Thyroid gland (tissue), 4 donors: ENCODE measurements at regions not wholly inside any gene's neighbourhood (a gene's known extent, or its start where the extent isn't known, plus 50 kb on each side); places are given as distances from the start of the nearest gene placed in this dataset.

Source experiments
- DNase-seq, 2 donors: peaks; one replicate each; pipeline ENCODE4 v3.0.0-alpha.2; 2019
- H3K27ac ChIP-seq, 3 donors: fragments of 200-600 bp; sonication (generic); 1 replicate in 2 of 3; 2 replicates in 1 of 3; pipeline ENCODE4 v1.5.1; 2016 to 2019; ENCODE audit warnings: mild to moderate bottlenecking in 1 of 3, moderate library complexity in 1 of 3
- H3K27me3 ChIP-seq: fragments of 200-600 bp; sonication (generic); one replicate; pipeline ENCODE4 v1.5.1; 2019
- H3K36me3 ChIP-seq, 2 donors: fragments of 200-600 bp; sonication (generic); one replicate each; pipeline ENCODE4 v1.5.1; 2016 to 2019
- H3K4me1 ChIP-seq, 2 donors: fragments of 200-600 bp; sonication (generic); one replicate each; pipeline ENCODE4 v1.5.1; 2017 to 2019
- H3K4me3 ChIP-seq, 3 donors: fragments of 200-600 bp; sonication (generic); replicated peaks in 1 of 3; 1 replicate in 2 of 3; 2 replicates in 1 of 3; pipeline ENCODE4 v1.5.1; 2016; ENCODE audit warnings: mild to moderate bottlenecking in 1 of 3
- H3K9me3 ChIP-seq: fragments of 200-600 bp; sonication (generic); one replicate; pipeline ENCODE4 v1.5.1; 2017
- CTCF ChIP-seq, 6 experiments: fragments of 200-600 bp in 3 of 6; fragments of 450-650 bp in 3 of 6; sonication (generic) in 3 of 6; IDR thresholded peaks; one replicate each; pipeline ENCODE4 v1.5.1; 2016 to 2019; ENCODE audit warnings: antibody characterized with exemption in 6 of 6, mild to moderate bottlenecking in 2 of 6, inconsistent platforms in 1 of 6, moderate library complexity in 1 of 6
- POLR2A ChIP-seq, 2 donors: fragments of 450-650 bp; IDR thresholded peaks; one replicate each; pipeline ENCODE4 v1.6.1; 2017; ENCODE audit warnings: antibody characterized with exemption in 2 of 2, mild to moderate bottlenecking in 2 of 2, moderate library complexity in 1 of 2
- WGBS, 2 donors: methylation state at CpG; one replicate each; pipeline ENCODE4 v1.1.5; 2017; 5-methylcytosine and 5-hydroxymethylcytosine counted together
- intact Hi-C: fragments of 100-400 bp; cut with DNase I; formaldehyde crosslinking; loops from one replicate; pipeline ENCODE4 v1.15.1; 2023

DNA sequence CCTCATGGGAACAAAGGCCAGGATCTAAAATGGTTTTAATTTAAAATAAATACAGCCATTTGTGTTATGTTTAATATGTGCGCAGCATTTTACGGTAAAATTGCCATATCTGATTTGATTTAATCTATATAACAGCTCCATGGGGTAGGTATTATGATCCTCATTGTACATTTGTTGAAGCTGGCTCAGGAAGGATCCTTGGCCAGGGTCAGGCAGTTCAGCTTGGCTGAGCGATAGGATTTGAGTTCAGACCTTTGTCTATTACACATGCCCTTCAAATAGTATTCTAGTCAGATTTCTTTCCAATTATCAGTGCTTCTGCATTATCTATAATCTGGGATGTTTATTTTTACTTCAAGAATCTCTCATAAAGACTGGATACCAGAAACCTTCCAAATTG is 950.4 kb upstream of the EEF2KMT start:
- no peak for DNase-seq
- intact Hi-C loops, result no loop called here
- no peaks in the 10 kb centered on the region for H3K27me3 ChIP-seq
- 90 to 92% methylated on average over 3 of the region's 3 CpGs for WGBS, 2 donors
- H3K4me1 ChIP-seq, result no peaks in the 10 kb centered on the region
- H3K9me3 ChIP-seq, result no peaks in the 10 kb centered on the region
- H3K27ac ChIP-seq, result no peak overlapping the region
- H3K36me3 ChIP-seq, result no peaks in the 10 kb centered on the region
- H3K4me3 ChIP-seq, result no peak overlapping the region
- TF ChIP-seq CTCF (IDR thresholded peaks at IDR 0.05) (no peak), POLR2A (IDR thresholded peaks at IDR 0.05) (no peak)

GRCh38 chr16:6047325-6047724 is 949.7 kb upstream of the EEF2KMT start:
- intact Hi-C loops, result no loop called here
- H3K36me3 ChIP-seq, result no peaks in the 10 kb centered on the region
- WGBS, 2 donors, result 73 to 79% methylated on average over 3 of the region's 3 CpGs
- TF ChIP-seq CTCF (IDR thresholded peaks at IDR 0.05), result no peak
- no peak for DNase-seq
- no peak overlapping the region for H3K27ac ChIP-seq
- no peaks in the 10 kb centered on the region for H3K9me3 ChIP-seq
- no peak overlapping the region for H3K4me3 ChIP-seq
- H3K4me1 ChIP-seq, result no peaks in the 10 kb centered on the region
- H3K27me3 ChIP-seq, result no peaks in the 10 kb centered on the region

- WGBS, 2 donors, result 83% methylated on average over 5 of the region's 5 CpGs
- H3K36me3 ChIP-seq, result no peaks in the 10 kb centered on the region
- no peaks in the 10 kb centered on the region for H3K9me3 ChIP-seq
- no peaks in the 10 kb centered on the region for H3K27me3 ChIP-seq
- no peaks in the 10 kb centered on the region for H3K4me1 ChIP-seq
- TF ChIP-seq POLR2A (IDR thresholded peaks at IDR 0.05) (no peak), CTCF (IDR thresholded peaks at IDR 0.05) (no peak)
- H3K4me3 ChIP-seq, result no peak overlapping the region
- intact Hi-C loops, result no loop called here
- DNase-seq, result no peak
- no peak overlapping the region for H3K27ac ChIP-seq
Observed at GRCh38 chr16:6038941-6039645, 941.5 kb upstream of the EEF2KMT start.

DNA sequence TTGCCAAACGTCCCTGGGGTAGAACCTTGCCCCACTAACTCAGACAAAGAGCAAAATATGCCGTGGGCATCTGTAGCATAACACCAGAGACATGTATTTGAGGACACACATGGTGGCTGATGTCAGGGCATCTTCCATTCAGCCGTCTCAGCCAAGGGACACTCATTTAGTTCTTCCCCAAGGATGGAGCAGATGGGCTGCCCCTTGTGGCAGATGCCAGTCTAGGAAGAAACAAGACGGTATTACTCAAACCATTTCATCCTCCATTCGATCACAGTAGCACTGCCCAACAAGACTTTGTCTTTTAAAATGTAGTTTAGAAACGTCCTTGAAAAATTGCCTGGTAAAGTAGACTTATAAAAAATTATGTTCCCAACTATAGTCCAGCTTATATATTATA is 937.6 kb upstream of the EEF2KMT start:
- H3K4me1 ChIP-seq, result no peaks in the 10 kb centered on the region
- no peaks in the 10 kb centered on the region for H3K27me3 ChIP-seq
- TF ChIP-seq CTCF (IDR thresholded peaks at IDR 0.05) (no peak), POLR2A (IDR thresholded peaks at IDR 0.05) (no peak)
- 73 to 77% methylated on average over 6 of the region's 6 CpGs for WGBS, 2 donors
- intact Hi-C loops, result no loop called here
- H3K27ac ChIP-seq, result no peak overlapping the region
- no peaks in the 10 kb centered on the region for H3K9me3 ChIP-seq
- H3K36me3 ChIP-seq, result no peaks in the 10 kb centered on the region
- no peak overlapping the region for H3K4me3 ChIP-seq
- DNase-seq, result no peak

GRCh38 chr16:6034511-6034910 is 936.9 kb upstream of the EEF2KMT start:
- no peak overlapping the region for H3K4me3 ChIP-seq
- H3K4me1 ChIP-seq, result no peaks in the 10 kb centered on the region
- H3K27me3 ChIP-seq, result no peaks in the 10 kb centered on the region
- WGBS, 2 donors, result 88 to 93% methylated on average over 4 of the region's 4 CpGs
- no peaks in the 10 kb centered on the region for H3K9me3 ChIP-seq
- intact Hi-C loops, result no loop called here
- H3K27ac ChIP-seq, result no peak overlapping the region
- TF ChIP-seq POLR2A (IDR thresholded peaks at IDR 0.05), result no peak
- H3K36me3 ChIP-seq, result no peaks in the 10 kb centered on the region
- no peak for DNase-seq
